HepG2 (cell line): ENCODE measurements at regions not wholly inside any gene's neighbourhood (a gene's known extent, or its start where the extent isn't known, plus 50 kb on each side); places are given as distances from the start of the nearest gene placed in this dataset.

ENCODE experiments used
- AHR ChIP-seq: IDR thresholded peaks from 2 replicates; pipeline ENCODE4 v1.6.1; 2018; ENCODE audit warnings: missing genetic modification reagents, missing compliant biosample characterization
- HDAC6 ChIP-seq: fragments of 200-600 bp; sonication (generic); IDR thresholded peaks from 2 replicates; pipeline ENCODE4 v1.7.0; 2017; ENCODE audit warnings: mild to moderate bottlenecking, antibody characterized with exemption, low read length, low read depth
- MYC ChIP-seq: sonication (generic); formaldehyde crosslinking; IDR thresholded peaks from 2 replicates; pipeline ENCODE4 v1.9.0; 2021; ENCODE audit warnings: missing genetic modification reagents, borderline replicate concordance
- NCOA2 ChIP-seq: sonication (generic); formaldehyde crosslinking; IDR thresholded peaks from 2 replicates; pipeline ENCODE4 v1.8.0; 2022; ENCODE audit warnings: inconsistent platforms
- NFATC3 ChIP-seq: sonication (generic); formaldehyde crosslinking; IDR thresholded peaks from 2 replicates; pipeline ENCODE4 v1.5.1; 2020; ENCODE audit warnings: mild to moderate bottlenecking, missing genetic modification reagents
- NPAS2 ChIP-seq: sonication (generic); formaldehyde crosslinking; IDR thresholded peaks from 2 replicates; pipeline ENCODE4 v1.8.0; 2022; ENCODE audit warnings: mild to moderate bottlenecking, missing genetic modification reagents, borderline replicate concordance
- STAT5B ChIP-seq: sonication (generic); formaldehyde crosslinking; IDR thresholded peaks from 2 replicates; pipeline ENCODE4 v1.4.0; 2020; ENCODE audit warnings: missing genetic modification reagents
- THYN1 ChIP-seq: sonication (generic); formaldehyde crosslinking; IDR thresholded peaks from 2 replicates; pipeline ENCODE4 v1.8.1; 2023; ENCODE audit warnings: low read depth, mild to moderate bottlenecking, moderate library complexity, missing genetic modification reagents, borderline replicate concordance
- ZIK1 ChIP-seq: sonication (generic); formaldehyde crosslinking; IDR thresholded peaks from 2 replicates; pipeline ENCODE4 v1.5.0; 2020; ENCODE audit warnings: mild to moderate bottlenecking, low read depth, missing genetic modification reagents, borderline replicate concordance
- ZNF10 ChIP-seq: sonication (generic); formaldehyde crosslinking; IDR thresholded peaks from 2 replicates; pipeline ENCODE4 v1.4.0; 2020; ENCODE audit warnings: mild to moderate bottlenecking, low read depth, missing genetic modification reagents, borderline replicate concordance
- ZNF230 ChIP-seq: sonication (generic); formaldehyde crosslinking; IDR thresholded peaks from 2 replicates; pipeline ENCODE4 v1.4.0; 2020; ENCODE audit warnings: mild to moderate bottlenecking, missing genetic modification reagents
- TF ChIP-seq, protein P1 (sequence below): sonication (generic); formaldehyde crosslinking; IDR thresholded peaks from 2 replicates; pipeline ENCODE4 v1.9.0; 2021; ENCODE audit warnings: mild to moderate bottlenecking, missing genetic modification reagents
- TF ChIP-seq, protein P2 (sequence below): sonication (generic); formaldehyde crosslinking; IDR thresholded peaks from 2 replicates; pipeline ENCODE4 v1.4.0; 2020; ENCODE audit warnings: missing genetic modification reagents
- TF ChIP-seq, protein P3 (sequence below): sonication (generic); formaldehyde crosslinking; IDR thresholded peaks from 2 replicates; pipeline ENCODE4 v1.4.0; 2020; ENCODE audit warnings: missing genetic modification reagents
- TF ChIP-seq, protein P4 (sequence below): sonication (generic); formaldehyde crosslinking; IDR thresholded peaks from 2 replicates; pipeline ENCODE4 v1.4.0; 2020; ENCODE audit warnings: low read depth, mild to moderate bottlenecking, missing genetic modification reagents
- TF ChIP-seq, protein P5 (sequence below): sonication (generic); formaldehyde crosslinking; IDR thresholded peaks from 2 replicates; pipeline ENCODE4 v1.5.0; 2020; ENCODE audit warnings: missing genetic modification reagents

DNA sequence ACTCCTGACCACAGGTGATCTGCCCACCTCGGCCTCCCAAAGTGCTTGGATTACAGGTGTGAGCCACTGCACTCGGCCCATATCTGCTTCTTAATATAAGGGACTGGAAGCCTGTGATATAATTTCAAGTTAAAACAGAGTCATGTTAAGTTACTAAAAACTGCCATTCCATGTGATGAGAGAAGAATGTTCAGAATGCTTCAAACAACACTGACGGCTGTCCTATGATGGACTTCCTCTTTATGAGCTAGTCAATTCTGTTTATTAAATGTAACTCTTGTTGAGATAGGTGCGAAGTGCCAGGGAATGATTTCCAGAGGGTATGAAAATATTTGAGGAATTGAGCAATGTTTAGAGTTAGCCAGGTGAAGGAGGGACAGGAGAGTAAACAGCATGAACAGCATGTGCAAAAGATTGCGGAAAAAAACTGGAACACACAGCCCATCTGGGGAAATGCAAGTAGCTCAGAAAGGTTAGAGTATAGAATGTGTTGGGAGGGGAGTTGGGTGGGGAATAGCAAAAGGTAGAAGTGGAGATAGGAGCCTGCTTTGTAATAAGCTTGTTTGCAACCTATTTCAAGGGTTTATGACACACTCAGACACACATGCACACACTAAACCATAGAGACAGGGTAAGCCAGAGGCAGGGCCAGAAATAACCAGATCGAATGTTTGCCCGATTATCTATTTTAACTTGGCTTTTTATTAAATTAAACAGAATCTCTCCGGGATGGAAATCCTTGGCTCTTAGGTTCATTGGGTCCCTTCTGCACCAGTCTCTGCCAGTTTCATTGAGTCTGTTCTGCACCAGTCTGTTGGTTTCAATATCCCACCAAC lies 135.6 kb upstream of the COX10 start (continued):
- TF ChIP-seq, protein P1, sequence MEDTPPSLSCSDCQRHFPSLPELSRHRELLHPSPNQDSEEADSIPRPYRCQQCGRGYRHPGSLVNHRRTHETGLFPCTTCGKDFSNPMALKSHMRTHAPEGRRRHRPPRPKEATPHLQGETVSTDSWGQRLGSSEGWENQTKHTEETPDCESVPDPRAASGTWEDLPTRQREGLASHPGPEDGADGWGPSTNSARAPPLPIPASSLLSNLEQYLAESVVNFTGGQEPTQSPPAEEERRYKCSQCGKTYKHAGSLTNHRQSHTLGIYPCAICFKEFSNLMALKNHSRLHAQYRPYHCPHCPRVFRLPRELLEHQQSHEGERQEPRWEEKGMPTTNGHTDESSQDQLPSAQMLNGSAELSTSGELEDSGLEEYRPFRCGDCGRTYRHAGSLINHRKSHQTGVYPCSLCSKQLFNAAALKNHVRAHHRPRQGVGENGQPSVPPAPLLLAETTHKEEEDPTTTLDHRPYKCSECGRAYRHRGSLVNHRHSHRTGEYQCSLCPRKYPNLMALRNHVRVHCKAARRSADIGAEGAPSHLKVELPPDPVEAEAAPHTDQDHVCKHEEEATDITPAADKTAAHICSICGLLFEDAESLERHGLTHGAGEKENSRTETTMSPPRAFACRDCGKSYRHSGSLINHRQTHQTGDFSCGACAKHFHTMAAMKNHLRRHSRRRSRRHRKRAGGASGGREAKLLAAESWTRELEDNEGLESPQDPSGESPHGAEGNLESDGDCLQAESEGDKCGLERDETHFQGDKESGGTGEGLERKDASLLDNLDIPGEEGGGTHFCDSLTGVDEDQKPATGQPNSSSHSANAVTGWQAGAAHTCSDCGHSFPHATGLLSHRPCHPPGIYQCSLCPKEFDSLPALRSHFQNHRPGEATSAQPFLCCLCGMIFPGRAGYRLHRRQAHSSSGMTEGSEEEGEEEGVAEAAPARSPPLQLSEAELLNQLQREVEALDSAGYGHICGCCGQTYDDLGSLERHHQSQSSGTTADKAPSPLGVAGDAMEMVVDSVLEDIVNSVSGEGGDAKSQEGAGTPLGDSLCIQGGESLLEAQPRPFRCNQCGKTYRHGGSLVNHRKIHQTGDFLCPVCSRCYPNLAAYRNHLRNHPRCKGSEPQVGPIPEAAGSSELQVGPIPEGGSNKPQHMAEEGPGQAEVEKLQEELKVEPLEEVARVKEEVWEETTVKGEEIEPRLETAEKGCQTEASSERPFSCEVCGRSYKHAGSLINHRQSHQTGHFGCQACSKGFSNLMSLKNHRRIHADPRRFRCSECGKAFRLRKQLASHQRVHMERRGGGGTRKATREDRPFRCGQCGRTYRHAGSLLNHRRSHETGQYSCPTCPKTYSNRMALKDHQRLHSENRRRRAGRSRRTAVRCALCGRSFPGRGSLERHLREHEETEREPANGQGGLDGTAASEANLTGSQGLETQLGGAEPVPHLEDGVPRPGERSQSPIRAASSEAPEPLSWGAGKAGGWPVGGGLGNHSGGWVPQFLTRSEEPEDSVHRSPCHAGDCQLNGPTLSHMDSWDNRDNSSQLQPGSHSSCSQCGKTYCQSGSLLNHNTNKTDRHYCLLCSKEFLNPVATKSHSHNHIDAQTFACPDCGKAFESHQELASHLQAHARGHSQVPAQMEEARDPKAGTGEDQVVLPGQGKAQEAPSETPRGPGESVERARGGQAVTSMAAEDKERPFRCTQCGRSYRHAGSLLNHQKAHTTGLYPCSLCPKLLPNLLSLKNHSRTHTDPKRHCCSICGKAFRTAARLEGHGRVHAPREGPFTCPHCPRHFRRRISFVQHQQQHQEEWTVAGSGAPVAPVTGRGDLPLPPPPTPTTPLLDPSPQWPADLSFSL (CRISPR knock-in tag), result no peak
- TF ChIP-seq ZNF10 (CRISPR knock-in tag) (no peak), ZNF230 (CRISPR knock-in tag) (no peak), NCOA2 (CRISPR knock-in tag) (peak; percentile 73; the same call in 1 of the 2 replicates), THYN1 (no peak), ZIK1 (no peak), MYC (CRISPR knock-in tag) (no peak), NPAS2 (no peak), HDAC6 (no peak), AHR (CRISPR knock-in tag) (no peak), NFATC3 (CRISPR knock-in tag) (no peak), STAT5B (CRISPR knock-in tag) (no peak)
- TF ChIP-seq, protein P2, sequence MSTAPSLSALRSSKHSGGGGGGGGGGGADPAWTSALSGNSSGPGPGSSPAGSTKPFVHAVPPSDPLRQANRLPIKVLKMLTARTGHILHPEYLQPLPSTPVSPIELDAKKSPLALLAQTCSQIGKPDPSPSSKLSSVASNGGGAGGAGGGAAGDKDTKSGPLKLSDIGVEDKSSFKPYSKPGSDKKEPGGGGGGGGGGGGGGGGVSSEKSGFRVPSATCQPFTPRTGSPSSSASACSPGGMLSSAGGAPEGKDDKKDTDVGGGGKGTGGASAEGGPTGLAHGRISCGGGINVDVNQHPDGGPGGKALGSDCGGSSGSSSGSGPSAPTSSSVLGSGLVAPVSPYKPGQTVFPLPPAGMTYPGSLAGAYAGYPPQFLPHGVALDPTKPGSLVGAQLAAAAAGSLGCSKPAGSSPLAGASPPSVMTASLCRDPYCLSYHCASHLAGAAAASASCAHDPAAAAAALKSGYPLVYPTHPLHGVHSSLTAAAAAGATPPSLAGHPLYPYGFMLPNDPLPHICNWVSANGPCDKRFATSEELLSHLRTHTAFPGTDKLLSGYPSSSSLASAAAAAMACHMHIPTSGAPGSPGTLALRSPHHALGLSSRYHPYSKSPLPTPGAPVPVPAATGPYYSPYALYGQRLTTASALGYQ (CRISPR knock-in tag), result peak; percentile 66; the same call in 1 of the 2 replicates
- TF ChIP-seq, protein P3, sequence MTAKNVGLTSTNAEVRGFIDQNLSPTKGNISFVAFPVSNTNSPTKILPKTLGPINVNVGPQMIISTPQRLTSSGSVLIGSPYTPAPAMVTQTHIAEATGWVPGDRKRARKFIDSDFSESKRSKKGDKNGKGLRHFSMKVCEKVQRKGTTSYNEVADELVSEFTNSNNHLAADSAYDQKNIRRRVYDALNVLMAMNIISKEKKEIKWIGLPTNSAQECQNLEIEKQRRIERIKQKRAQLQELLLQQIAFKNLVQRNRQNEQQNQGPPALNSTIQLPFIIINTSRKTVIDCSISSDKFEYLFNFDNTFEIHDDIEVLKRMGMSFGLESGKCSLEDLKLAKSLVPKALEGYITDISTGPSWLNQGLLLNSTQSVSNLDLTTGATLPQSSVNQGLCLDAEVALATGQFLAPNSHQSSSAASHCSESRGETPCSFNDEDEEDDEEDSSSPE, result no peak
- TF ChIP-seq, protein P4, sequence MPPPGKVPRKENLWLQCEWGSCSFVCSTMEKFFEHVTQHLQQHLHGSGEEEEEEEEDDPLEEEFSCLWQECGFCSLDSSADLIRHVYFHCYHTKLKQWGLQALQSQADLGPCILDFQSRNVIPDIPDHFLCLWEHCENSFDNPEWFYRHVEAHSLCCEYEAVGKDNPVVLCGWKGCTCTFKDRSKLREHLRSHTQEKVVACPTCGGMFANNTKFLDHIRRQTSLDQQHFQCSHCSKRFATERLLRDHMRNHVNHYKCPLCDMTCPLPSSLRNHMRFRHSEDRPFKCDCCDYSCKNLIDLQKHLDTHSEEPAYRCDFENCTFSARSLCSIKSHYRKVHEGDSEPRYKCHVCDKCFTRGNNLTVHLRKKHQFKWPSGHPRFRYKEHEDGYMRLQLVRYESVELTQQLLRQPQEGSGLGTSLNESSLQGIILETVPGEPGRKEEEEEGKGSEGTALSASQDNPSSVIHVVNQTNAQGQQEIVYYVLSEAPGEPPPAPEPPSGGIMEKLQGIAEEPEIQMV (CRISPR knock-in tag), result no peak
- TF ChIP-seq, protein P5, sequence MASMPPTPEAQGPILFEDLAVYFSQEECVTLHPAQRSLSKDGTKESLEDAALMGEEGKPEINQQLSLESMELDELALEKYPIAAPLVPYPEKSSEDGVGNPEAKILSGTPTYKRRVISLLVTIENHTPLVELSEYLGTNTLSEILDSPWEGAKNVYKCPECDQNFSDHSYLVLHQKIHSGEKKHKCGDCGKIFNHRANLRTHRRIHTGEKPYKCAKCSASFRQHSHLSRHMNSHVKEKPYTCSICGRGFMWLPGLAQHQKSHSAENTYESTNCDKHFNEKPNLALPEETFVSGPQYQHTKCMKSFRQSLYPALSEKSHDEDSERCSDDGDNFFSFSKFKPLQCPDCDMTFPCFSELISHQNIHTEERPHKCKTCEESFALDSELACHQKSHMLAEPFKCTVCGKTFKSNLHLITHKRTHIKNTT (CRISPR knock-in tag), result no peak
